IMR-90 (cell line): ENCODE measurements at regions not wholly inside any gene's neighbourhood (a gene's known extent, or its start where the extent isn't known, plus 50 kb on each side); places are given as distances from the start of the nearest gene placed in this dataset.

Source experiments
- BHLHE40 ChIP-seq: fragments of 150-350 bp; IDR thresholded peaks from 2 replicates; pipeline ENCODE4 v1.6.1; 2016; ENCODE audit warnings: mild to moderate bottlenecking, low read depth, low read length
- CEBPB ChIP-seq: IDR thresholded peaks from 2 replicates; pipeline ENCODE4 v1.6.1; 2012; ENCODE audit warnings: low read depth, low read length, improper control_type of control experiment
- CTCF ChIP-seq: conservative IDR thresholded peaks from 2 replicates; pipeline ENCODE4 v1.5.1; 2012; ENCODE audit warnings: mild to moderate bottlenecking, low read depth, low read length, improper control_type of control experiment
- ELK1 ChIP-seq: fragments of 150-350 bp; IDR thresholded peaks from 2 replicates; pipeline ENCODE4 v1.6.1; 2016; ENCODE audit warnings: low read depth, mild to moderate bottlenecking, low read length, moderate library complexity, borderline replicate concordance
- FOS ChIP-seq: fragments of 150-350 bp; IDR thresholded peaks from 2 replicates; pipeline ENCODE4 v1.6.1; 2016; ENCODE audit warnings: low read depth, low read length
- MAFK ChIP-seq: IDR thresholded peaks from 2 replicates; pipeline ENCODE4 v1.6.1; 2012; ENCODE audit warnings: low read depth, low read length, improper control_type of control experiment
- MAZ ChIP-seq: IDR thresholded peaks from 2 replicates; pipeline ENCODE4 v1.6.1; 2012; ENCODE audit warnings: low read depth, mild to moderate bottlenecking, low read length, improper control_type of control experiment, moderate library complexity, borderline replicate concordance
- MXI1 ChIP-seq: IDR thresholded peaks from 2 replicates; pipeline ENCODE4 v1.6.1; 2012; ENCODE audit warnings: low read depth, mild to moderate bottlenecking, low read length, moderate library complexity, borderline replicate concordance
- NFE2L2 ChIP-seq: fragments of 150-350 bp; IDR thresholded peaks from 2 replicates; pipeline ENCODE4 v1.6.1; 2016; ENCODE audit warnings: low read depth, mild to moderate bottlenecking, low read length
- POLR2A ChIP-seq: IDR thresholded peaks from 2 replicates; pipeline ENCODE4 v1.6.1; 2012; ENCODE audit warnings: mild to moderate bottlenecking, low read depth, low read length
- RAD21 ChIP-seq: IDR thresholded peaks from 2 replicates; pipeline ENCODE4 v1.6.1; 2012; ENCODE audit warnings: low read length, improper control_type of control experiment
- RFX5 ChIP-seq: IDR thresholded peaks from 2 replicates; pipeline ENCODE4 v1.8.0; 2012; ENCODE audit warnings: low read depth, mild to moderate bottlenecking, low read length, moderate library complexity
- SMC3 ChIP-seq: fragments of 150-350 bp; IDR thresholded peaks from 2 replicates; pipeline ENCODE4 v1.6.1; 2016; ENCODE audit warnings: low read depth, mild to moderate bottlenecking, antibody characterized with exemption, low read length, moderate library complexity
- USF2 ChIP-seq: fragments of 150-350 bp; IDR thresholded peaks from 2 replicates; pipeline ENCODE4 v1.6.1; 2017; ENCODE audit warnings: mild to moderate bottlenecking, antibody characterized with exemption, low read length, low read depth

GRCh38 chr6:49082611-49083010 is 380.4 kb downstream of the MMUT start:
- TF ChIP-seq CTCF = no peak
- TF ChIP-seq POLR2A = no peak
- no peak for TF ChIP-seq USF2
- TF ChIP-seq RFX5 = no peak
- no peak for TF ChIP-seq MAFK
- no peak for TF ChIP-seq RAD21
- no peak for TF ChIP-seq BHLHE40
- no peak for TF ChIP-seq SMC3
- TF ChIP-seq MAZ = no peak
- TF ChIP-seq CEBPB = no peak
- no peak for TF ChIP-seq MXI1
- TF ChIP-seq ELK1 = no peak
- TF ChIP-seq FOS = no peak
- TF ChIP-seq NFE2L2 = no peak
